ENCODE measurements at regions not wholly inside any gene's neighbourhood (a gene's known extent, or its start where the extent isn't known, plus 50 kb on each side); places are given as distances from the start of the nearest gene placed in this dataset.

DNA sequence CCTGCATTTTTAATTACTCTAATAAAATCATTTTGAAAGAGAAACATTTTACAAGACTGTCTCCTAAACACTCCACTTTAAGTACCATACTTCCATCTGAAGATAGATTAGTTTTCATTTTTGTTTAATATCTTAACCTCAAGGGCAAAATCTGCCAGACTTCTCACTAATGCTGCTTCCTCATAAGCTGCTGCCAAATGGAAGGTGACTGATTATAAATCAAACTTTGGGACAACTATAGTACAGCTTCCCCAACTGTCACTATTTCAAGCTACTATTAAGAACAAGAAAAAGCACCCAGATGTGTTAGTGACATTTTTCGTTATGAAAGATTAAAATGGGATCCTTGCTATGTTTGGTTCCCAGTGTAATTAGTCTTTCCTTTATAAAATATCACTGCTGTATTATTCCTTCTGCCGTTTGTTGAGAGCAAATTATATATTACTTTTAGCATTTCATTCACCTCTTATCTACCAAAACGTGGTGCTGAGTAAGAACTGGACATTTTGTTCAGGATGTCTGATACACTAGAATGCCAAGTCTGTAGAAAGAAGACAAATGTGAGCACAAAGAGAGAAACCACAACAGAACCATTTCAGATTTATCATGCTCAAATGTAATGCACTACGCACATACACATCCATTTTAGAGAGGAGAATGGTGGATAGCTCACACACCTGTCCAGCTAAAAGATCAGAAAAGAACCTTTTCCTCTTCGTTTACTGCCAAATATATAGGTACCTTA, 312.2 kb upstream of the C11orf87 start:
- no peak for DNase-seq (ENCODE audit: low spot score)

GRCh38 chr11:109112261-109112660, 309.7 kb upstream of the C11orf87 start:
- Histone ChIP-seq H3K27ac (ENCODE audit: poor library complexity, severe bottlenecking) (no peak overlapping the region), H3K4me1 (ENCODE audit: insufficient read depth, poor library complexity, severe bottlenecking) (no peaks in the 10 kb centered on the region), H3K9me3 (ENCODE audit: severe bottlenecking) (no peaks in the 10 kb centered on the region), H3K36me3 (ENCODE audit: low read depth) (no peaks in the 10 kb centered on the region), H3K4me3 (ENCODE audit: severe bottlenecking) (no peak overlapping the region), H3K27me3 (ENCODE audit: insufficient read depth, poor library complexity, severe bottlenecking) (no peaks in the 10 kb centered on the region)
- DNase-seq (ENCODE audit: low spot score) = no peak
- ATAC-seq (ENCODE audit: low read depth) = no peak
- TF ChIP-seq, protein P1, sequence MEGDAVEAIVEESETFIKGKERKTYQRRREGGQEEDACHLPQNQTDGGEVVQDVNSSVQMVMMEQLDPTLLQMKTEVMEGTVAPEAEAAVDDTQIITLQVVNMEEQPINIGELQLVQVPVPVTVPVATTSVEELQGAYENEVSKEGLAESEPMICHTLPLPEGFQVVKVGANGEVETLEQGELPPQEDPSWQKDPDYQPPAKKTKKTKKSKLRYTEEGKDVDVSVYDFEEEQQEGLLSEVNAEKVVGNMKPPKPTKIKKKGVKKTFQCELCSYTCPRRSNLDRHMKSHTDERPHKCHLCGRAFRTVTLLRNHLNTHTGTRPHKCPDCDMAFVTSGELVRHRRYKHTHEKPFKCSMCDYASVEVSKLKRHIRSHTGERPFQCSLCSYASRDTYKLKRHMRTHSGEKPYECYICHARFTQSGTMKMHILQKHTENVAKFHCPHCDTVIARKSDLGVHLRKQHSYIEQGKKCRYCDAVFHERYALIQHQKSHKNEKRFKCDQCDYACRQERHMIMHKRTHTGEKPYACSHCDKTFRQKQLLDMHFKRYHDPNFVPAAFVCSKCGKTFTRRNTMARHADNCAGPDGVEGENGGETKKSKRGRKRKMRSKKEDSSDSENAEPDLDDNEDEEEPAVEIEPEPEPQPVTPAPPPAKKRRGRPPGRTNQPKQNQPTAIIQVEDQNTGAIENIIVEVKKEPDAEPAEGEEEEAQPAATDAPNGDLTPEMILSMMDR (IDR thresholded peaks at IDR 0.05; ENCODE audit: poor library complexity, severe bottlenecking) = no peak

More for the DNA sequence above, 312.2 kb upstream of the C11orf87 start:
- H3K36me3 ChIP-seq (ENCODE audit: low read depth) = no peaks in the 10 kb centered on the region
- H3K9me3 ChIP-seq (ENCODE audit: severe bottlenecking) = no peaks in the 10 kb centered on the region
- no peaks in the 10 kb centered on the region for H3K27me3 ChIP-seq (ENCODE audit: insufficient read depth, poor library complexity, severe bottlenecking)
- H3K4me1 ChIP-seq (ENCODE audit: insufficient read depth, poor library complexity, severe bottlenecking) = no peaks in the 10 kb centered on the region
- no peak overlapping the region for H3K27ac ChIP-seq (ENCODE audit: poor library complexity, severe bottlenecking)
- TF ChIP-seq, protein P1 (IDR thresholded peaks at IDR 0.05; ENCODE audit: poor library complexity, severe bottlenecking) = no peak
- no peak for ATAC-seq (ENCODE audit: low read depth)
- no peak overlapping the region for H3K4me3 ChIP-seq (ENCODE audit: severe bottlenecking)

- TF ChIP-seq, protein P1 (IDR thresholded peaks at IDR 0.05; ENCODE audit: poor library complexity, severe bottlenecking) = no peak
- Histone ChIP-seq H3K9me3 (ENCODE audit: severe bottlenecking) (no peaks in the 10 kb centered on the region), H3K4me1 (ENCODE audit: insufficient read depth, poor library complexity, severe bottlenecking) (no peaks in the 10 kb centered on the region), H3K27ac (ENCODE audit: poor library complexity, severe bottlenecking) (no peak overlapping the region), H3K36me3 (ENCODE audit: low read depth) (no peaks in the 10 kb centered on the region), H3K27me3 (ENCODE audit: insufficient read depth, poor library complexity, severe bottlenecking) (no peaks in the 10 kb centered on the region), H3K4me3 (ENCODE audit: severe bottlenecking) (no peak overlapping the region)
- DNase-seq (ENCODE audit: low spot score) = no peak
- no peak for ATAC-seq (ENCODE audit: low read depth)
Observed at GRCh38 chr11:109112821-109113280, 309.1 kb upstream of the C11orf87 start.

GRCh38 chr11:109120341-109120740, 301.6 kb upstream of the C11orf87 start:
- TF ChIP-seq, protein P1 (IDR thresholded peaks at IDR 0.05; ENCODE audit: poor library complexity, severe bottlenecking) = no peak
- Histone ChIP-seq H3K4me3 (ENCODE audit: severe bottlenecking) (no peak overlapping the region), H3K4me1 (ENCODE audit: insufficient read depth, poor library complexity, severe bottlenecking) (no peaks in the 10 kb centered on the region), H3K36me3 (ENCODE audit: low read depth) (no peaks in the 10 kb centered on the region), H3K27me3 (ENCODE audit: insufficient read depth, poor library complexity, severe bottlenecking) (no peaks in the 10 kb centered on the region), H3K9me3 (ENCODE audit: severe bottlenecking) (no peaks in the 10 kb centered on the region), H3K27ac (ENCODE audit: poor library complexity, severe bottlenecking) (no peak overlapping the region)
- ATAC-seq (ENCODE audit: low read depth) (no peak), DNase-seq (ENCODE audit: low spot score) (no peak)
